GM23338 (cell line): ENCODE measurements at regions not wholly inside any gene's neighbourhood (a gene's known extent, or its start where the extent isn't known, plus 50 kb on each side); places are given as distances from the start of the nearest gene placed in this dataset.

ENCODE experiments used
- ATAC-seq: fragments of 200-7000 bp; cut with Tn5 transposase; 3 replicates; pipeline ENCODE4 v1.9.1; 2020
- DNase-seq: peaks from one replicate; pipeline ENCODE4 v3.0.0-alpha.2; 2015; ENCODE audit warnings: low spot score
- H2AFZ ChIP-seq: fragments of 200-600 bp; sonication (generic); 2 replicates; pipeline ENCODE4 v1.8.0; 2016; ENCODE audit warnings: antibody characterized with exemption, mild to moderate bottlenecking, moderate library complexity
- H3F3A ChIP-seq: fragments of 200-600 bp; sonication (generic); replicated peaks from 2 replicates; pipeline ENCODE4 v1.8.0; 2017; ENCODE audit warnings: antibody characterized with exemption, mixed run types, low read depth
- H3K27ac ChIP-seq: fragments of 200-600 bp; sonication (generic); 2 replicates; pipeline ENCODE4 v1.6.1; 2016; ENCODE audit warnings: low read depth
- H3K27me3 ChIP-seq: fragments of 200-600 bp; sonication (generic); 2 replicates; pipeline ENCODE4 v1.8.0; 2016; ENCODE audit warnings: mild to moderate bottlenecking, mixed run types, moderate library complexity; ENCODE audit not compliant: insufficient read depth
- H3K36me3 ChIP-seq: fragments of 200-600 bp; sonication (generic); 2 replicates; pipeline ENCODE4 v1.8.0; 2016; ENCODE audit warnings: mild to moderate bottlenecking; ENCODE audit not compliant: insufficient read depth
- H3K4me1 ChIP-seq: fragments of 200-600 bp; sonication (generic); 2 replicates; pipeline ENCODE4 v1.8.0; 2016; ENCODE audit warnings: mild to moderate bottlenecking, moderate library complexity; ENCODE audit not compliant: insufficient read depth
- H3K4me2 ChIP-seq: fragments of 200-600 bp; sonication (generic); 2 replicates; pipeline ENCODE4 v1.7.1; 2017; ENCODE audit warnings: mixed run types
- H3K4me3 ChIP-seq: fragments of 200-600 bp; sonication (generic); 2 replicates; pipeline ENCODE4 v1.6.1; 2016; ENCODE audit warnings: mixed run types
- H3K79me2 ChIP-seq: fragments of 200-600 bp; sonication (generic); replicated peaks from 2 replicates; pipeline ENCODE4 v1.8.0; 2017; ENCODE audit warnings: mild to moderate bottlenecking; ENCODE audit not compliant: insufficient read depth
- H3K9me2 ChIP-seq: fragments of 200-600 bp; sonication (generic); 2 replicates; pipeline ENCODE4 v1.8.0; 2017; ENCODE audit not compliant: insufficient read depth
- H4K20me1 ChIP-seq: fragments of 200-600 bp; sonication (generic); replicated peaks from 2 replicates; pipeline ENCODE4 v1.8.0; 2017; ENCODE audit warnings: mild to moderate bottlenecking; ENCODE audit not compliant: insufficient read depth
- H3K27ac Mint-ChIP-seq: 2 replicates; pipeline ENCODE4 v1.8.0; 2020; ENCODE audit warnings: inconsistent platforms, mild to moderate bottlenecking, moderate library complexity, mixed read lengths
- H3K27me3 Mint-ChIP-seq: 3 replicates; pipeline ENCODE4 v1.8.0; 2022; ENCODE audit warnings: low read depth, mild to moderate bottlenecking, moderate library complexity, mixed read lengths, inconsistent platforms; ENCODE audit not compliant: insufficient read depth, poor library complexity
- H3K36me3 Mint-ChIP-seq: 3 replicates; pipeline ENCODE4 v1.8.0; 2021; ENCODE audit warnings: low read depth, mild to moderate bottlenecking, inconsistent platforms, moderate library complexity, mixed read lengths
- H3K4me1 Mint-ChIP-seq: 3 replicates; pipeline ENCODE4 v1.8.0; 2020; ENCODE audit warnings: mild to moderate bottlenecking, inconsistent platforms, mixed read lengths
- H3K4me3 Mint-ChIP-seq: 3 replicates; pipeline ENCODE4 v1.8.0; 2021; ENCODE audit warnings: moderate library complexity, mild to moderate bottlenecking, inconsistent platforms, mixed read lengths
- H3K9me3 Mint-ChIP-seq: 3 replicates; pipeline ENCODE4 v1.8.0; 2020; ENCODE audit warnings: moderate library complexity, mild to moderate bottlenecking, inconsistent platforms, mixed read lengths
- NANOG ChIP-seq: IDR thresholded peaks from 2 replicates; pipeline ENCODE4 v1.6.1; 2016; ENCODE audit warnings: antibody characterized with exemption, borderline replicate concordance
- STAT1 ChIP-seq: IDR thresholded peaks from one replicate; pipeline ENCODE4 v1.6.1; 2016; ENCODE audit warnings: antibody characterized with exemption; ENCODE audit not compliant: unreplicated experiment
- ZNF462 ChIP-seq: fragments of 250-450 bp; sonication (Bioruptor Pico); IDR thresholded peaks from 2 replicates; pipeline ENCODE4 v1.5.0; 2020; ENCODE audit warnings: mild to moderate bottlenecking, moderate library complexity
- TF ChIP-seq, protein P1 (sequence below), 2 experiments: fragments of 200-600 bp in 1 of 2; sonication (generic) in 1 of 2; conservative IDR thresholded peaks; 2 replicates each; pipeline versions ENCODE4 v1.5.1 to v1.6.1; 2016 to 2017; ENCODE audit warnings: antibody characterized with exemption in 2 of 2, low read depth in 2 of 2, mild to moderate bottlenecking in 2 of 2, moderate library complexity in 1 of 2

DNA sequence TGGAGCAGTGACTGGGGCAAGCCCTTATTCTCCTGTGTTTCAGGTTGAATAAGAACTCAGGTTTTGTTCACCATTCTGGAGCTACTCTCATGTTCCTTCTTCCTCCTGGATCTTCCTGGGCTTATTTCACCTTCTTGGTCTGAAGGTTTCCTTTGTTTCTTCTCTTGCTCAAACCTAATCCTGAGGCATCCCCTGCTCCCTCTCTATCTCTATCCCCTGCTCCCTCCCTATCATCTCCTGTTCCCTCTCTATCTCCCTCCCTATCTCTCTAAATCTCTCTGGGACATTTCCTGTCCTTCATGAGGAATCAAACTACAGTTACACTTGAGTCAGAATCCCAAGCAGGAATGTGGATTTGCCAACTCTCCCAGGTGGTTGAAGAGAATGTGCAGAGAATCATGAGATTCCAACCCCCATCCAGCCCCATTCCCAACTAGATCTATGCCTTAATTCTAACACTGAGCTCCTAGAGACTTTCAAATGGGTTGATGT lies 134.9 kb upstream of the ZIC3 start:
- peaks cover 4% of the 10 kb centered on the region; the same call in 2 of the 3 replicates for H3K9me3 Mint-ChIP-seq
- H3K9me2 ChIP-seq: no peaks in the 10 kb centered on the region
- TF ChIP-seq NANOG (0 out of 2 replicates have a peak, but pooled peaks have one; percentile 2), STAT1 (no peak)
- no peak overlapping the region for H3K27ac Mint-ChIP-seq
- no peak overlapping the region for H3K27ac ChIP-seq
- no peaks in the 10 kb centered on the region for H3F3A ChIP-seq
- H3K36me3 ChIP-seq: no peaks in the 10 kb centered on the region
- H3K27me3 ChIP-seq: peaks cover 48% of the 10 kb centered on the region
- peaks cover 28% of the 10 kb centered on the region for H3K4me1 Mint-ChIP-seq
- H3K4me3 ChIP-seq: peak overlapping the region; percentile 37; the same call in 1 of the 2 replicates
- DNase-seq: peak; percentile 38
- H3K4me1 ChIP-seq: peaks cover 15% of the 10 kb centered on the region
- H3K4me2 ChIP-seq: peak overlapping the region; percentile 70
- H3K36me3 Mint-ChIP-seq: 0 out of 3 replicates have a peak, but pooled peaks cover 3% of the 10 kb centered on the region
- ATAC-seq: no peak
- no peaks in the 10 kb centered on the region for H3K79me2 ChIP-seq
- no peak overlapping the region for H2AFZ ChIP-seq
- no peaks in the 10 kb centered on the region for H4K20me1 ChIP-seq
- peak overlapping the region; percentile 59 for H3K4me3 Mint-ChIP-seq
- peaks cover 38% of the 10 kb centered on the region for H3K27me3 Mint-ChIP-seq

GRCh38 chrX:137430301-137430700 lies 135.6 kb upstream of the ZIC3 start:
- no peak overlapping the region for H3K27ac Mint-ChIP-seq
- Histone ChIP-seq H4K20me1 (no peaks in the 10 kb centered on the region), H3K9me2 (no peaks in the 10 kb centered on the region), H3K4me2 (peak overlapping the region; percentile 88), H3K4me1 (peaks cover 15% of the 10 kb centered on the region), H3K27me3 (peaks cover 55% of the 10 kb centered on the region), H3K4me3 (peak overlapping the region; percentile 66), H3F3A (no peaks in the 10 kb centered on the region), H3K79me2 (no peaks in the 10 kb centered on the region), H3K36me3 (no peaks in the 10 kb centered on the region), H2AFZ (no peak overlapping the region), H3K27ac (no peak overlapping the region)
- peaks cover 32% of the 10 kb centered on the region for H3K4me1 Mint-ChIP-seq
- ATAC-seq: no peak
- H3K4me3 Mint-ChIP-seq: peak overlapping the region; percentile 74
- H3K9me3 Mint-ChIP-seq: peaks cover 2% of the 10 kb centered on the region; the same call in 2 of the 3 replicates
- peak; percentile 37 for DNase-seq
- 0 out of 3 replicates have a peak, but pooled peaks cover under 1% of the 10 kb centered on the region for H3K36me3 Mint-ChIP-seq
- no peak for TF ChIP-seq ZNF462 (CRISPR knock-in tag)
- TF ChIP-seq, protein P1, sequence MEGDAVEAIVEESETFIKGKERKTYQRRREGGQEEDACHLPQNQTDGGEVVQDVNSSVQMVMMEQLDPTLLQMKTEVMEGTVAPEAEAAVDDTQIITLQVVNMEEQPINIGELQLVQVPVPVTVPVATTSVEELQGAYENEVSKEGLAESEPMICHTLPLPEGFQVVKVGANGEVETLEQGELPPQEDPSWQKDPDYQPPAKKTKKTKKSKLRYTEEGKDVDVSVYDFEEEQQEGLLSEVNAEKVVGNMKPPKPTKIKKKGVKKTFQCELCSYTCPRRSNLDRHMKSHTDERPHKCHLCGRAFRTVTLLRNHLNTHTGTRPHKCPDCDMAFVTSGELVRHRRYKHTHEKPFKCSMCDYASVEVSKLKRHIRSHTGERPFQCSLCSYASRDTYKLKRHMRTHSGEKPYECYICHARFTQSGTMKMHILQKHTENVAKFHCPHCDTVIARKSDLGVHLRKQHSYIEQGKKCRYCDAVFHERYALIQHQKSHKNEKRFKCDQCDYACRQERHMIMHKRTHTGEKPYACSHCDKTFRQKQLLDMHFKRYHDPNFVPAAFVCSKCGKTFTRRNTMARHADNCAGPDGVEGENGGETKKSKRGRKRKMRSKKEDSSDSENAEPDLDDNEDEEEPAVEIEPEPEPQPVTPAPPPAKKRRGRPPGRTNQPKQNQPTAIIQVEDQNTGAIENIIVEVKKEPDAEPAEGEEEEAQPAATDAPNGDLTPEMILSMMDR (conservative IDR thresholded peaks at IDR 0.05; ENCODE audit: low read depth in 2 of 2): no peak
- peaks cover 44% of the 10 kb centered on the region for H3K27me3 Mint-ChIP-seq
